ENCODE measurements at regions not wholly inside any gene's neighbourhood (a gene's known extent, or its start where the extent isn't known, plus 50 kb on each side); places are given as distances from the start of the nearest gene placed in this dataset.

DNA sequence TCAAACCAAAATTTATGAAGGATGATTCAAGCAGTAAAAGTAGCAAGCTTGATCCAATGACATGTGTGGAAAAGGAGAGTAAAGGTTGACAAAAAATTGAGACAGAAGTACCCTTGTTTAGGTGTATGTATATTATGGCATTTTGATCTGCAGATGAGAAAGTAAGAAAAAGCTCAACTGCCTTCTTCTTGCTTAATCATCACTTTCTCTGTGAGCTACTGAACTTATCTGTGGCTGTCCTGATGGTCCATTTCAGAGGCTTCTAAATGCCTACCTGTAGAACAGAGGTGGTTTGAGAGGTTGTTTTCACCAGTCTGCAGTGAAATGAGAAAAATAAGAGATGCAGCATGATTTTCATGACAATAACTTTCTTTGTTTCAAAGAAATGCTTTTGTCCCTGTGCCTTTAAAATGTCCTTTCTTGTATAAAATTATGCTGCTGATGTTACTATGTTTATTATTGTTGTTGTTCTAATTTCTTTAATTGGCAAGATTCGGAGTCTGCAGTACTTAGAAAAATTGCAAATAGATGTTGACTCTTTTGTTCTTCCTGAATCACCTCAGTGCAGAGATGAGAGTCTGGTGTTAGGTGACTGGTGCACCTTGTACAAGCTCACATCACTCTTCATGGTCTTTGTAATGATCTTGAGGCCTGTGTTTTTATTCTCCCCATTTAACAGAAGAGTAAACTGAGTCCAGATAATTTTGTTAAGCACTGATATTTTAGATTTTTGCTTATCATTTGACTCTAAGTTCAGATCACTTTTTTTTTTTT lies 821.9 kb downstream of the VRK1 start:
- no peak for DNase-seq

GRCh38 chr14:97620066-97620465 lies 822.9 kb downstream of the VRK1 start:
- DNase-seq = no peak

DNA sequence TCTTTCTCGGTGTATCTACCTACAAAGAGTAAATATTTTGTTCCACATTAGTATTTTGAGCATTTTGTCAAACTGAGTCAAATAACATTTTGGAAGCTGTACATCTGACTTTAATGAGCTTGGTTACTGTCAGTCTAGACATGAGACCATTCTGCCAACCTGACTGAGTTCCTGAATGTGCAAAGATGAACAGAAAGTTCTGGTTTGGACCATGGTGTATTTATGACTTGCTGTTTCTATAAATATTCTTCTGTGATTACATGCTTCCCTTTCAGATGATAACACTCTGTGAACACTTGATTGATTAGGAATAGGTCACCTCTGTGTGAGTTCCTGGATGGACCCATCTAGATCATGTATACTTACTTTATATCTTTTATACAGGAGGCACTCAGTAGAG lies 827.8 kb downstream of the VRK1 start:
- DNase-seq = no peak

GRCh38 chr14:97625477-97625876 lies 828.3 kb downstream of the VRK1 start:
- no peak for DNase-seq

GRCh38 chr14:97626088-97626487 lies 828.9 kb downstream of the VRK1 start:
- no peak for DNase-seq

DNA sequence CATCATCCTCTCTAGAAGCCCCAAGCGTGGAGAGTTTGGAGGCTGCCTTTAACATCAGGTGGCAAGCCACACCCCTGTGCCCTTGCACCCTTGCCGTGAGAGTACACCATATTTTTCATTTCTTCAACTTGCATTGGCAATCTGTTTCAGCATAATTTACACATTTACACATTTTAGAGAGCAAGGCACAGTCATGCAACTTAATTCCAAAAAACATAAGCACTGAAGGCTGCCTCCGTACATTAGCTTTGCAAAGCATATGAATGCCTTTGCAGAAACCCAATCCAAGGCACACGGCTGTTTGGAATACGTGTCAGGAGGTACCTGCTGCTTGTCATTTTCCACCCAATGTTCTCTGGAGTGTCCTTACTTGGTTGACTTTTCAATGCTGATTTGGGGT lies 833.1 kb downstream of the VRK1 start:
- no peak for DNase-seq

- DNase-seq = no peak
Measured at GRCh38 chr14:97633131-97633738, 836.1 kb downstream of the VRK1 start.

DNA sequence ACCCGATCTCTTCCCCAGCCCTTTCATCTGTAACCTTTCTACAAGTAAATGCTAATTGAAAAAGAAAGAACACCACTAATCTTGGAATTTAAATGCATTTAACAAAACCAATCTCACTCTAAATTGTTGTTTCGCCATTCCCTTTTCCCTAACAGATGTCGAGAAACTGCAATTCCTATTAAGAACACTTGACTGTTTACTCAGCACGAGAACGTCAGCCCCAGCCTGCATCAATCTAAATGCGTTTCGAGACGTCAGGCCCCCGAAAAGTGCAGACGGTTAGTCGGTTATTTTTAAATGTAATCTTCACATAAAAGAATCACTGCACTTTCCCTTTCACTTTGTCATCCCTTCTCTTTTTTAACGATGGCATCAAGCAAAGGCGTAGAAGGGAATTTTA lies 837.6 kb downstream of the VRK1 start:
- no peak for DNase-seq

GRCh38 chr14:97638864-97639263 lies 841.7 kb downstream of the VRK1 start:
- DNase-seq = no peak

DNA sequence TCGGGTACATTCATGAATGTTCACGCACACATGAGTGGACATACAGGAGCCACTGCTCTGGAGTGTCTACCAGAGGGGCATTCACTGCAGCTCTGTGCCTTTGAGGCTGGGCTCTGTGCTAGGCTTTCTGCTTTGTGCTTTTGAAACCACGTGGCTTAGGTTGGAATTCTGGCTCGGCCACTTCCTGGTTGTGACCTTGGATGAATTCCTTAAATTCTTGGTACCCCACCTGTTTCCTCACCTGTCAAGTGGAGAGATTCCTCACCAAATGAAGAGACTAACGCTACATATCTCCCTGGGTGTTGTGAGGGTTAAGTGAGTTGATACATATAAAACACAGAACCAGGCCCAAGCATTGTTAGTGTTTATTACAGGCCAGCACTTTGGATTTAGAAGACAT lies 842.8 kb downstream of the VRK1 start:
- DNase-seq = no peak

DNA sequence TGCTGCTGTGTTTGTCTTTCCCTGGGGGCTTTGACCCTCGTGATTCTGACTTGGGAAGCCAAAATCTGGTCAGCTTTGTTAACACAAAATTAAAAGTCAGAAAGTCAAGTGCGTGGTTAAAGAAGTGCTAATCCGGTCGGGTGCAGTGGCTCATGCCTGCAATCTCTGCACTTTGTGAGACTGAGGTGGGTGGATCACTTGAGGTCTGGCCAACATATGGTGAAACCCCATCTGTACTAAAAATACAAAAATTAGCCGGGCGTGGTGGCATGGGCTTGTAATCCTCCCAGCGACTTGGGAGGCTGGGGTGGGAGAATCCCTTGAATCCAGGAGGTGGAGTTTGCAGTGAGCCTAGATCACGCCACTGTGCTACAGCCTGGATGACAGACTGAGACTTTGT lies 844.6 kb downstream of the VRK1 start:
- no peak for DNase-seq

GRCh38 chr14:97642631-97643030 lies 845.4 kb downstream of the VRK1 start:
- DNase-seq = no peak

DNA sequence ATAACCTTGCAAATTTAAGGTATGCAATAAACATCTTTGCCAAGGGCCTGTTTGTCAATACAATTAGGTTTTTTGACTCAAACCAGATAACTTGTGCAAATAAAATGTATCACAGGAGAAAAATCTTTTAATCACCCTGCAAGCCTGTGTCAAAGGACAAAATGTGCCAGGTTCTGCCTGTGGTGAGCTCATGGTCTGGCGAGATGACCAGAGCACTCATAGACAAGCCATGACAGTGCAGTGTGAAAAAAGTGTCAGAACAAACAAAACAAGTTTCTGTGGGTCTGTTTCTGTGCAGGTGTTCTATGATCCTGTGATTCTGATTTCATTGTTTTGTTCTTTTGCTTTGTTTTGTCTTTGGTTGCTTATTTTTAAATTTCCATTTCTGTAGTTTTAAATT lies 847.2 kb downstream of the VRK1 start:
- DNase-seq = no peak

GRCh38 chr14:97649752-97650151 lies 852.6 kb downstream of the VRK1 start:
- DNase-seq = no peak

DNA sequence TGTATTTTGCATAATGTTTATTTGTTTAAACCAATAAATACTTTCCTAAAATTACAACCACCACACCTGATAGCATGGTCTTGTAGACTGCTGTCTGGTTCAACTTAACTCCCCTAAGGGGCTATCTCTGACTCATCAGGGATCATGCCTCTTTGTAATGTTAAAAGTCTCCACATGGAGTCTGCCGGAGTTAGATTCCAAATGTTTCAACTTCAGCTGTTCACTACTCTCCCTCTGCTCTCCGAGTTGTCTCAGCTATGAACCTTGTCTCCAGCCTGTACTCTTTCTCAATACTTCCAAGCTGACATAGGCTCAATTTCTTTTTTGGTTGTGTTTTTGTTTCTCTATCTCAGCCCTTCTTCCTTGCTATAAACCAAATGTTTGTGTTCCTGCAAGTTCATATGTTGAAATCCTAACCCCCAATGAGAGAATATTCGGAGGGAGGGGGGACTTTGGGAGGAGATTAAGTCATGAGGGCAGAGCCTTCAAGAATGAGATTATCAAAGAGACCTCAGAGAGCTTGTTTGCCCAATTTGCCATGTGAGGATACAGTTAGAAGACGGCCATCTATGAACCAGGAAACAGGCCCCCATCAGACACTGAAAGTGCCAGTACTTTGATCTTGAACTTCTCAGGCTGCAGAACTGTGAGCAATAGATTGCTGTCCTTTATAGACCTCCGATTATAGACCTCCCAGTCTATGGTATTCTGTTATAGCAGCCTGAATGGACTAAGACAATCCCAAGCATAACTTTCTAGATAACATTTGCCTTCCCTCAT lies 858.2 kb downstream of the VRK1 start:
- no peak for DNase-seq

GRCh38 chr14:97657609-97658008 lies 860.4 kb downstream of the VRK1 start:
- DNase-seq = no peak

DNA sequence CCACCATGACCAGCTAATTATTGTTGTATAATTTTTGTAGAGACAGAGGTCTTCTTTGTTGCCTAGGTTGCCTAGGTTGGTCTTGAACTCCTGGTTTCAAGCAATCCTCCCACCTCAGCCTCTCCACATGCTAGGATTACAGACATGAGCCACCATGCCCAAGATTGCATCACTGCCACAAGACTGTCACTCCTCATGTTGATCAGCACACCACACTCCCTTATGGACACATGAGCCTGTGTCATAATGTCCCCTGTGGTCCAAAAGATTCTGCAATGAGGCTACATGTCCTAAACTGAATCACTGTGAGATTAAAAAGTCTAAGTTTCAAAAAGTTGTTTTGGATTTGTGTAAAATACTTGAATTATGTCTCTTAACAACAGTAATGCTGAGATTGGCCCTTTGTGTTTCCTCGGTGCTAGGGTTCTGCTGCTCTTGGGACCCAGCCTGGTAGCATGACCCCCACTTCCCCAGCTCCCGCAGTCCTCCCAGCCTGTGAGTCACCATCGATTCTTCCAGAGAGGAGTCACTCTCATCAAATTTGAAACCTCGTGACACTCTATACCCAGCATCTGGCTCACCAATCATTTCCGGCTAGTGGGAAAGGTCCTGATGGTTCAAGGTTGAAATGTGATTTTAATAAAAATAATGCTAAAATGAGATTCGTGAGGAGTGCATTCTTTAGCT lies 890.9 kb downstream of the VRK1 start:
- no peak for DNase-seq

DNA sequence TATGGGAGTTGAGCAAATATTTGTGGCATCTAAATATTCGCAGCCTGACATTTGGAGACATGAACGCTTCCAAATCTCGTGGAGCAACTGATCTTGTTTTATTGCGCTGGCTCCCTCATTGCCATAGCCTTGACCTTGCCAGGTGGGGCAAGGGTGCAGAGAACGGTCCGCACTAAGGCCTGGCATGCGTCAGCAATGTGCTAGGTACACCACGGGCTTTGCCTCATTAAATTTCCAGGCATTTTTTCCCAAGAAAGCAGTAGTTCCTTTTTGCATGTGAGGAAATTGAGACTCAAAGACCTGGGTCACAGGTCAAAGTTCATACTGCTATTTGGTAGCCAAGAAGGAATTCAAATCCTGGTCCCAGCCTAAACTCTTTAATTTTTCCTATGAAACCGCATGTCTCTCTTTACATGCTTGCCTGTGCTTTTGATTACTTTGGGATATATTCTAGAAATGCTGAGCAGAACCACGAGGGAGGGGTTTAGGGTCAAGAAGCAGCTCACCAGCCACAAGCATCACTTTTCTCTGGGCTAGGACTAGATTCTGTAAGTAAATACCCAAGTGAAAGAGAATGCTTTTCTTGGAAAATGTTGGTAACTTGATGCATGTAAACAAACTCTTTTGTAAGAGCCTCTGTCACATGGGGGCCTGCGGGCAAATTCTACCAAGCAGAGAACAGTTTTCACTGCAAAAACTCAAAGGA lies 891.6 kb downstream of the VRK1 start:
- DNase-seq = no peak

DNA sequence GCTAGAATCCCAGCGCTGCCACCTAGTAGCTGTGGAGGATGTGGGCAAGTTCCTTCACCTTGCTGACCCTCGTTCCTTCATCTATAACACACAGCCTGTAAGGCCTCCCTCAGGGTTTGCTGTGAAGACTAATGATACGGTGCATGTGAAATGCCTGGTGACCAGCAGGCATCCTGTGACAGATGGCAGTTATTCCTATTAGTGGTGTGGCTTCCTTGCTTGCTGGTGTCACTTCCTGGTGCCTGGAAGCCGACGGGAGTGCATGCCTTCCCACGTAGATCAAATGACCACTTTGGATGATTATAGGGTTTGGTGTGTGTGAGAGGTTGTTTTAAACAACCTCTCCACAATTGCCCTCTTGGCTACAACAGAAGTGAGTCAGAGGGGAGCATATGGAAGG lies 894.9 kb downstream of the VRK1 start:
- peak; percentile 49 for DNase-seq

- no peak for DNase-seq
Measured at GRCh38 chr14:97695456-97695981, 898.3 kb downstream of the VRK1 start.

DNA sequence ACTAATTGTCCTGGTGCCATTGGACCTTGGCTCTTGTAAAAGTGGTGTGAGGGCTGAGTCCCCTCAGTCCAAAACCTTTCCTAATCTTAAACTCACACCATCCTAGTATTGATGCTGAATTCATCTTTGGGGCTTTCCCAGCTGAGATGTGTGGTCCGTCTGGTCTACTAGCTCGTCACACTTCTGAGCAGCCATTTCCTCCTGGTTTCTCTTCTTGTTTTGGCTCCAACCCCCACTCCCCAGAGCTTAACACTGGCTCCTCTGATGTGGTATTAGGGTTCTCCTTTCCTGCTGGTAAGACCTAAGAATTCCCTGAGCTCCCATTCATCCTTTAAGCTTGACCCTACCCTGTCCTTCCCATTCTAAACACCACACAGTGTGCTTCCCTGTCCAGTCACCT lies 900.6 kb downstream of the VRK1 start:
- no peak for DNase-seq

- no peak for DNase-seq
Measured at GRCh38 chr14:97699026-97699425, 901.8 kb downstream of the VRK1 start.
